Endothelial cell (in vitro differentiated cells): ENCODE measurements at regions not wholly inside any gene's neighbourhood (a gene's known extent, or its start where the extent isn't known, plus 50 kb on each side); places are given as distances from the start of the nearest gene placed in this dataset.

Experiments
- DNase-seq: peaks from one replicate; pipeline ENCODE4 v3.0.0; 2021; ENCODE audit warnings: low spot score
- H3K27ac Mint-ChIP-seq: one replicate; pipeline ENCODE4 v1.8.0; 2021; ENCODE audit warnings: mixed read lengths, inconsistent platforms; ENCODE audit not compliant: unreplicated experiment
- H3K27me3 Mint-ChIP-seq: one replicate; pipeline ENCODE4 v1.8.0; 2021; ENCODE audit warnings: mild to moderate bottlenecking, moderate library complexity, mixed read lengths, inconsistent platforms; ENCODE audit not compliant: unreplicated experiment
- H3K36me3 Mint-ChIP-seq: one replicate; pipeline ENCODE4 v1.8.0; 2021; ENCODE audit warnings: mild to moderate bottlenecking, low read depth, mixed read lengths, inconsistent platforms; ENCODE audit not compliant: unreplicated experiment
- H3K4me1 Mint-ChIP-seq: one replicate; pipeline ENCODE4 v1.8.0; 2021; ENCODE audit warnings: mild to moderate bottlenecking, mixed read lengths, inconsistent platforms; ENCODE audit not compliant: unreplicated experiment
- H3K4me3 Mint-ChIP-seq: one replicate; pipeline ENCODE4 v1.8.0; 2021; ENCODE audit warnings: mild to moderate bottlenecking, mixed read lengths, inconsistent platforms; ENCODE audit not compliant: unreplicated experiment
- H3K9me3 Mint-ChIP-seq: one replicate; pipeline ENCODE4 v1.8.0; 2021; ENCODE audit warnings: mixed read lengths, inconsistent platforms; ENCODE audit not compliant: unreplicated experiment
- TF ChIP-seq, protein P1 (sequence below): fragments of 200-600 bp; sonication (generic); IDR thresholded peaks from one replicate; pipeline ENCODE4 v1.5.0; 2021; ENCODE audit warnings: antibody characterized with exemption; ENCODE audit not compliant: unreplicated experiment

DNA sequence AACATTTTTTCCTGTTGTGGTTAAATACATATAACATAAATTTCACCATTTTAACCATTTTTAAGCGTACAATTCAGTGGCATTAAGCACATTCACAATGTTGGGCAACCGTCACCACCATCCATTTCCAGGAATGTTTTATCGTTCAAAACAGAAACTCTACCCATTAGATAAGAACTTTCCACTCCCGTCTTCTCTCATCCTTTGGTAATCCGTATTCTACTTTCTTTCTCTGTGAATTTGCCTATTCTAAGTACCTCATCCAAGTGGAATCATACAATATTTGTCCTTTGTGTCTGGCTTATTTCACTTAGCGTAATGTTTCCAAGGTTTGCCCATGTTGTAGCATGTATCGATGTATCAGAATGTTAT is 336.0 kb downstream of the RRAGC start:
- Mint-ChIP-seq H3K4me1 (peaks cover 3% of the 10 kb centered on the region), H3K27ac (no peak overlapping the region), H3K36me3 (no peaks in the 10 kb centered on the region), H3K9me3 (no peaks in the 10 kb centered on the region), H3K4me3 (no peak overlapping the region), H3K27me3 (no peaks in the 10 kb centered on the region)
- TF ChIP-seq, protein P1, sequence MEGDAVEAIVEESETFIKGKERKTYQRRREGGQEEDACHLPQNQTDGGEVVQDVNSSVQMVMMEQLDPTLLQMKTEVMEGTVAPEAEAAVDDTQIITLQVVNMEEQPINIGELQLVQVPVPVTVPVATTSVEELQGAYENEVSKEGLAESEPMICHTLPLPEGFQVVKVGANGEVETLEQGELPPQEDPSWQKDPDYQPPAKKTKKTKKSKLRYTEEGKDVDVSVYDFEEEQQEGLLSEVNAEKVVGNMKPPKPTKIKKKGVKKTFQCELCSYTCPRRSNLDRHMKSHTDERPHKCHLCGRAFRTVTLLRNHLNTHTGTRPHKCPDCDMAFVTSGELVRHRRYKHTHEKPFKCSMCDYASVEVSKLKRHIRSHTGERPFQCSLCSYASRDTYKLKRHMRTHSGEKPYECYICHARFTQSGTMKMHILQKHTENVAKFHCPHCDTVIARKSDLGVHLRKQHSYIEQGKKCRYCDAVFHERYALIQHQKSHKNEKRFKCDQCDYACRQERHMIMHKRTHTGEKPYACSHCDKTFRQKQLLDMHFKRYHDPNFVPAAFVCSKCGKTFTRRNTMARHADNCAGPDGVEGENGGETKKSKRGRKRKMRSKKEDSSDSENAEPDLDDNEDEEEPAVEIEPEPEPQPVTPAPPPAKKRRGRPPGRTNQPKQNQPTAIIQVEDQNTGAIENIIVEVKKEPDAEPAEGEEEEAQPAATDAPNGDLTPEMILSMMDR = no peak
- DNase-seq = no peak

DNA sequence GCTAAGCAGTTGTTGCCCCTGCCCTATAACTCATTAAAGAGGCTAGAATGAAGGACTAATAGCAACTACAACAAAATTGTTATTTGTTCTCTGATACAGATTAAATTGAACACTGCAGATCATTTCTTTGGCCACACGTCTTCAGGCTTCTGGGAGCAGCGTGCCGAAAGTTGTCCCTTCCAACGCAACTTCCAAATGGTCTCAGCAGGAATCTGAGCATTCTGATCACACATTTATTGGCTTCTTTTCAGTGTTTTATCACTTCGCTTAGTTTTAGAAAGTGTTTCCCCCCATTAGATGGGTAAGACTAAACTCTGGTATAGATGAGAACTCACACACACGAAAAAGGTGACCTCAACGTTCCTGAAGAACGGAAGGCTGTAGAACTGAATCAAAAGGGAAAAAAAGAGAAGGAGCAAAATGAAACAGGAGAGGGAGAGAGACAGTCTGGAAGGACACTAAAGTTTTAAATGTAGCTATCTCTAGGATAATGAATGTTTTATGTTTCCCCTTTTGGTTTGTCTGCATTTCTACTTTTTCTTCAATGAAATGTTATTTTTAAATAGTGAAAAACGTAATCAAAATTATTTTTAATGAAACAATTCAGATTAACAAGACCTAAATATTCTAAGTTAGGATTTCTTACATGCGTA is 336.5 kb downstream of the RRAGC start:
- H3K4me1 Mint-ChIP-seq = peaks cover 3% of the 10 kb centered on the region
- TF ChIP-seq, protein P1 = no peak
- H3K27me3 Mint-ChIP-seq = peaks cover 2% of the 10 kb centered on the region
- H3K4me3 Mint-ChIP-seq = no peak overlapping the region
- H3K27ac Mint-ChIP-seq = no peak overlapping the region
- H3K9me3 Mint-ChIP-seq = no peaks in the 10 kb centered on the region
- no peak for DNase-seq
- H3K36me3 Mint-ChIP-seq = no peaks in the 10 kb centered on the region

DNA sequence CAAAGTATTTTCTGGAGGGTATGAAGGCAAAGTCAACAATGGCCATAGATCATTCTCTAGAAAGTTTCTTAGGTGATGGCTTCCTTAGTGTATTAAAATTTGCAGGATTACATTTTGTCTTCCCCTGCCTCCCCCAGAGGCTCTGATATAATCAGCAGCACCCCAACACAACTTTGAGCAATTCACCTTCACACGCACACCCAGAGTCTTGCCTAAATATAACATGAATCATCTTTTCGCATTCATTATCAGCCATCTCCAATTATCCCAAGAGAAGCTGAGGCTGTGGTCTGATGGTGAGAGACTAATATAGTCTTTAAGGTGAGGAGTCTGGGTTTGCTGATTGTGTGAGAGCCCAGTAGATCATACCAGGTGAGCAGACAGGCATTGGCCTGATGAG is 343.0 kb downstream of the RRAGC start:
- H3K27ac Mint-ChIP-seq = no peak overlapping the region
- peaks cover 2% of the 10 kb centered on the region for H3K27me3 Mint-ChIP-seq
- no peaks in the 10 kb centered on the region for H3K9me3 Mint-ChIP-seq
- DNase-seq = no peak
- H3K4me3 Mint-ChIP-seq = no peak overlapping the region
- no peaks in the 10 kb centered on the region for H3K36me3 Mint-ChIP-seq
- peaks cover 6% of the 10 kb centered on the region for H3K4me1 Mint-ChIP-seq
- TF ChIP-seq, protein P1 = no peak

DNA sequence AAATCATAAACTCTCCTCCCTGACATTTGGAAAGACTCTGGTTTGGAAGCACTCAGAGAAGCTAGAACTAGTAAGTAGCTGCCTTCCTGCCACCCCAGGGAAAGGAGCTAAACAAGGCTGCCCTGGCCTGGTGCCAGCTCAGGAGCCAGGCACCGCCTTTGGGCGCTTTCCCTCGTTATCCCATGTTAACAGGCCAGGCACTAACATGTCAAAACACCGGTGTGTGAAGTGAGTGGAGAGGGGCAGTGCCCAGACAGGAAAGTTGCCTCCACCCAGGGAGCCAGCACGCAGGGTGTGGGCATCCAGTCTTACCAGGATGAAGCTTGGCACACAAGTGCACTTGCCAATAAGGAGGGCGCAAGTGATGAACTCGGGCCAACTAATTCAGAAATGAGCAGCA is 346.8 kb downstream of the RRAGC start:
- no peaks in the 10 kb centered on the region for H3K36me3 Mint-ChIP-seq
- no peak overlapping the region for H3K4me3 Mint-ChIP-seq
- H3K4me1 Mint-ChIP-seq = peaks cover 13% of the 10 kb centered on the region
- peaks cover 2% of the 10 kb centered on the region for H3K27me3 Mint-ChIP-seq
- no peak for DNase-seq
- TF ChIP-seq, protein P1 = no peak
- H3K27ac Mint-ChIP-seq = no peak overlapping the region
- no peaks in the 10 kb centered on the region for H3K9me3 Mint-ChIP-seq

DNA sequence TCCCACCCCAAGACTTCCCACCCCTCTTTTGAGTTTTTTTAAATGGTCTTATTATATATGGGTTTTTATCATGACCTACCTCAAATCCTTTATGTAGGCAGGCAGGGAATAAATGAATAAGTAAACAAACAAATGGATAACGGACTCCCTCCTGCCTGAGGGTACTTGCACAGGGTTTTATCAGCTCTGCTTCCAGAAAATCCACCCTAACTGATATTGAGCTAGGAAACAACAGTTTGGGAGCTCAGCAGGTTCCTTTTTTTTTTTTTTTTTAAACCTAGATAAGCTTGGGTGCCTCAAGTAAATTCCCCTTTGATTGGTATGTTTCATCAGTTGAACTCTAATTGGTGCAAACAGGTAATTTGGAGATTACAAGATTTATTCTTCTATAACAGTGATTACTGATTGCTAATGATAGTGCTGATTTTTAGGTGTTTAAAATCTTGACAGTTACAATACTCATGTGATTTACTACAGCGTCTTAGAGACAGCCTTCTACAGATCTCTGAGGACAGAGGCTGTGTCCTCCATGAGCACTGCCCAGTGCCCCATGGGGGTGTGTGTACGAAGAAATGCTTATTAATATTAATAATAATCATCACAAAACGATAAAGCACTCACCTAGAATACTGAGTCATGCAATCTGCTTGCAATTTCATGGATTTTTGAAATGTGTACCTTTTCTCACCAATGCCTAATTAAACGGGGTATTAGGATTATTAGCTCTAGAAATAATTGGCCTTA is 347.4 kb downstream of the RRAGC start:
- Mint-ChIP-seq H3K36me3 (no peaks in the 10 kb centered on the region), H3K27ac (no peak overlapping the region)
- DNase-seq = no peak

More for the DNA sequence above, 347.4 kb downstream of the RRAGC start:
- H3K4me1 Mint-ChIP-seq = peaks cover 13% of the 10 kb centered on the region
- H3K27me3 Mint-ChIP-seq = peaks cover 2% of the 10 kb centered on the region
- no peak overlapping the region for H3K4me3 Mint-ChIP-seq
- TF ChIP-seq, protein P1 = no peak
- H3K9me3 Mint-ChIP-seq = no peaks in the 10 kb centered on the region
